HG02852 (cell line): ENCODE measurements at regions not wholly inside any gene's neighbourhood (a gene's known extent, or its start where the extent isn't known, plus 50 kb on each side); places are given as distances from the start of the nearest gene placed in this dataset.

Experiments
- ATAC-seq: cut with Tn5 transposase; IDR thresholded peaks from one replicate; pipeline ENCODE4 v1.9.1; 2021; ENCODE audit warnings: mild to moderate bottlenecking, moderate library complexity; ENCODE audit not compliant: unreplicated experiment

DNA sequence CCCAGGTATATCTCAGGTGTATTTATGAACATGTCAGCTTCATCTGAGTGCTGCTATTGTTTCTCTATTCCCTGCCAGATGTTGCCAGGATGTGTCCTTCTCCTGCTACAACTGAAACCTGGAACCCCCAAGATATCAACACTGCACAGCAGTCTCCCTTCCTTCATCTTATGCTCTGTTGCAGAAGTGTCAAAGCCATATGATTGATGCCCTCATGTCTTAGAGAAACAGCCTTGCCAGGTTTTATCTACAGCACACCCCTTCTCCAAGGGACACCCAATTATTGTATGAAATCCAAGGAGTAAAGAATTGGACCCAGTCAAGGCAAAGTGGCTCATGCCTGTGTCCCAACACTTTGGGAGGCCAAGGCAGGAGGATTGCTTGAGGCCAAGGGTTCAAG is 60.5 kb upstream of the GHITM start:
- no peak for ATAC-seq

GRCh38 chr10:84084342-84084741 is 55.0 kb upstream of the GHITM start:
- no peak for ATAC-seq

DNA sequence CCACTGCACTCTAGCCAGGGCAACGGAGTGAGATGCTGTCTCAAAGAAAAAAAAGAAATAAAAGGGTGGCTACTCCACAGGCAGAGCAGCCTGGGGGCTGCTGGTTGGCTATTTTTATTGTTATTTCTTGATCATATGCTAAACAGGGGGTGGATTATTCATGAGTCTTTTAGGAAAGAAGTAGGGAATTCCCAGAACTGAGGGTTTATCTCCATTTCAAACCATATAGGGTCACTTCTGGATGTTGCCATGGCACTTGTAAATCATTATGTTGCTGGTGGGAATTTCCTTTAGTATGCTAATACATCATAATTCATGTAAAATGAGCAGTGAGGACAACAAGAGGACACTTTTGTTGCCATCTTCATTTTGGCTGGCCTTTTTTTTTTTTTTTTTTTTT is 52.1 kb upstream of the GHITM start:
- ATAC-seq, result no peak

DNA sequence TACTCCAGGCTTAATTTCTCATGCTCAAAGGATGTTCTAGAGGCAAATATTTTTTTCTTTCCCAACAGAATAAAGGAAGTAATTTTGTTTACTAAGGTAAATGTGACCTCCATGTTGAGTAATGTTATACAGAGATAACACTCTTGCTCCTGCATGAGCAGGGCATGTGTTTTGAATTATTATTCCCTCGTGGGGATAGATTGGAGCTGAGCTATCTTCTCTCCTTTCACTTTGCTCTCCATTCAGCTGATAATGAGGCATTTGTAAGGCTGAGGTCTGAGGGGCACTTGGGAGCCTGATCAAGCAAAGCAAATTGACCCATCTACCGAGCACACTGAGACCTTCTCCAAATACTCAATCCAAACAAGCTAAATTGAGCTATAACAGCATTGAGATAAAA is 50.7 kb upstream of the GHITM start:
- ATAC-seq, result no peak

GRCh38 chr10:84089162-84089561 is 50.1 kb upstream of the GHITM start:
- ATAC-seq, result no peak
